K562 (cell line): ENCODE measurements at regions not wholly inside any gene's neighbourhood (a gene's known extent, or its start where the extent isn't known, plus 50 kb on each side); places are given as distances from the start of the nearest gene placed in this dataset.

Source experiments
- CBFA2T3 ChIP-seq: fragments of 450-650 bp; IDR thresholded peaks from 2 replicates; pipeline ENCODE4 v1.6.1; 2017
- CC2D1A ChIP-seq: fragments of 450-650 bp; IDR thresholded peaks from 2 replicates; pipeline ENCODE4 v1.6.1; 2017; ENCODE audit warnings: mild to moderate bottlenecking
- DPF2 ChIP-seq: fragments of 450-650 bp; IDR thresholded peaks from 2 replicates; pipeline ENCODE4 v1.6.1; 2016
- ELF2 ChIP-seq: fragments of 250-450 bp; sonication (Bioruptor Pico); IDR thresholded peaks from 2 replicates; pipeline ENCODE4 v1.5.0; 2021; ENCODE audit warnings: mild to moderate bottlenecking
- ESRRB ChIP-seq: fragments of 250-450 bp; sonication (Bioruptor Pico); IDR thresholded peaks from 2 replicates; pipeline ENCODE4 v1.5.0; 2020; ENCODE audit warnings: mild to moderate bottlenecking, moderate library complexity, borderline replicate concordance
- FOXJ3 ChIP-seq: sonication (generic); formaldehyde crosslinking; IDR thresholded peaks from 2 replicates; pipeline ENCODE4 v1.4.0; 2020; ENCODE audit warnings: mild to moderate bottlenecking, missing genetic modification reagents
- GATA2 ChIP-seq: sonication (generic); formaldehyde crosslinking; IDR thresholded peaks from 2 replicates; pipeline ENCODE4 v1.4.0; 2020; ENCODE audit warnings: mild to moderate bottlenecking, missing genetic modification reagents
- HNRNPLL ChIP-seq: fragments of 200-400 bp; formaldehyde crosslinking; IDR thresholded peaks from 2 replicates; pipeline ENCODE4 v1.6.1; 2017; ENCODE audit warnings: low read length, low read depth, mild to moderate bottlenecking; ENCODE audit not compliant: poor library complexity, severe bottlenecking
- HOMEZ ChIP-seq: fragments of 250-450 bp; sonication (Bioruptor Pico); IDR thresholded peaks from 2 replicates; pipeline ENCODE4 v1.4.0; 2020; ENCODE audit warnings: mild to moderate bottlenecking, moderate library complexity
- IFI16 ChIP-seq: fragments of 250-450 bp; sonication (Bioruptor Pico); IDR thresholded peaks from 2 replicates; pipeline ENCODE4 v2.1.2; 2022; ENCODE audit warnings: mild to moderate bottlenecking, inconsistent platforms
- L3MBTL2 ChIP-seq: fragments of 450-650 bp; IDR thresholded peaks from 2 replicates; pipeline ENCODE4 v1.6.1; 2016; ENCODE audit warnings: mild to moderate bottlenecking, moderate library complexity
- NR2F6 ChIP-seq: fragments of 450-650 bp; formaldehyde crosslinking; IDR thresholded peaks from 2 replicates; pipeline ENCODE4 v1.4.0; 2020; ENCODE audit warnings: mild to moderate bottlenecking
- RAD21 ChIP-seq, 2 experiments: fragments of 250-450 bp in 1 of 2; fragments of 450-650 bp in 1 of 2; sonication (Bioruptor Pico) in 1 of 2; formaldehyde crosslinking in 1 of 2; IDR thresholded peaks in 1 of 2; conservative IDR thresholded peaks in 1 of 2; 2 replicates each; pipeline versions ENCODE4 v1.4.0 to v1.8.0; 2020 to 2022; ENCODE audit warnings: mild to moderate bottlenecking in 2 of 2, moderate library complexity in 1 of 2
- SIN3A ChIP-seq, 2 experiments: fragments of 150-350 bp in 1 of 2; IDR thresholded peaks; 2 replicates each; pipeline ENCODE4 v1.6.1; 2011 to 2016; ENCODE audit warnings: borderline replicate concordance in 2 of 2, low read depth in 2 of 2, low read length in 2 of 2, mild to moderate bottlenecking in 2 of 2, moderate library complexity in 2 of 2; ENCODE audit not compliant: control insufficient read depth in 1 of 2
- SMAD2 ChIP-seq: fragments of 150-350 bp; IDR thresholded peaks from 2 replicates; pipeline ENCODE4 v1.6.1; 2014; ENCODE audit warnings: low read depth, mild to moderate bottlenecking, low read length
- SREBF2 ChIP-seq: sonication (generic); formaldehyde crosslinking; IDR thresholded peaks from 2 replicates; pipeline ENCODE4 v1.4.0; 2020; ENCODE audit warnings: mild to moderate bottlenecking, missing genetic modification reagents
- ZNF408 ChIP-seq: fragments of 250-450 bp; sonication (Bioruptor Pico); IDR thresholded peaks from 2 replicates; pipeline ENCODE4 v1.4.0; 2020; ENCODE audit warnings: low read depth, mild to moderate bottlenecking, moderate library complexity
- ZNF436 ChIP-seq: fragments of 250-450, 450-650 bp; sonication (Bioruptor Pico); formaldehyde crosslinking; IDR thresholded peaks from 2 replicates; pipeline ENCODE4 v1.7.0; 2020; ENCODE audit warnings: mild to moderate bottlenecking
- ZNF639 ChIP-seq, 2 experiments: fragments of 200-800 bp in 1 of 2; sonication (Bioruptor generic) in 1 of 2; sonication (generic) in 1 of 2; formaldehyde crosslinking in 1 of 2; IDR thresholded peaks in 1 of 2; conservative IDR thresholded peaks in 1 of 2; 2 replicates each; pipeline versions ENCODE4 v1.5.0 to v1.6.1; 2016 to 2020; ENCODE audit warnings: missing compliant biosample characterization in 1 of 2, missing genetic modification characterization in 1 of 2, missing genetic modification reagents in 1 of 2
- TF ChIP-seq, protein P1 (sequence below): fragments of 250-450 bp; sonication (Bioruptor Pico); IDR thresholded peaks from 2 replicates; pipeline ENCODE4 v1.4.0; 2020; ENCODE audit warnings: borderline replicate concordance
- TF ChIP-seq, protein P2 (sequence below): sonication (generic); formaldehyde crosslinking; IDR thresholded peaks from 2 replicates; pipeline ENCODE4 v1.9.0; 2022; ENCODE audit warnings: mild to moderate bottlenecking, missing genetic modification reagents
- TF ChIP-seq, protein P3 (sequence below), 2 experiments: IDR thresholded peaks; 2 replicates each; pipeline ENCODE4 v1.6.1; 2011; ENCODE audit warnings: borderline replicate concordance in 1 of 2, control low read depth in 1 of 2, low read depth in 1 of 2, low read length in 1 of 2, mild to moderate bottlenecking in 1 of 2, mixed read lengths in 1 of 2, moderate library complexity in 1 of 2; ENCODE audit not compliant: insufficient read depth in 1 of 2, insufficient read length in 1 of 2, poor library complexity in 1 of 2, severe bottlenecking in 1 of 2; ENCODE audit errors: extremely low read depth in 1 of 2

DNA sequence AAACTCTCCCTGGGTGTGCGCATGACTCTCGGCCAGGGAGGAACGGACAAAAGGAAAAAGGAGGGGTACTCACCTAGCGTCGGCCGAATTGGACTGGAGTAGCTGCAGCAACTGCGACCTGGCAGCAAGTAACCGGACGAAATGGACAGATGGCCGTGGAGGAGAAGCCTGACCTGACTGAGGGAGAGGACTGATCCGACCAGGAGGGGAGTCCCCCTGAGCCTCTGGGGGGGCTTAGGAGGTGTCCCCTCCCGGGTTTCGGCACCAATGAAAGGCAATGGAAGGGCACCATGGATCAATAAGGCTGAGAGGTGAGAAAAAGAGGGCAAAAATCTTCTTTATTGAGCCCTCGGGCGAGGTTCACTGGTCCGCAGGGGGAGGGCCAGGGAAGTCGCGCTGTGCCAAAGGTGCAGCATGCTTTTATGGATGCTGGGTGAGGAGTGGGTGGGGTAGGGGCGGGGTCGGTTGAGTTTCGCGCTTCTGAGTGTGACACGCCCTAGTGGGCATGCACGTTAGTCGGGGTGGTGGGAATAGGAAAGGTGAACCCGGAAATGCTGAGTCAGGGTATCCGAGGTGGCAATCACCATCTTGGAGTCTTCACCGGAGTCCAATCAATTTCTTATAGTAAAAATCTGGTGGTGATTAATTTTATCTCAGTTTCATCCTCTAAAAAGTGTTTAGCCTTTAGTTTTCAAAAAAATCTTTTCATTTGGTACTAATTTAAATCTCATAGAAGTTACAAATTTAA is 638.5 kb upstream of the DPP6 start (continued):
- TF ChIP-seq NR2F6 (CRISPR knock-in tag) (no peak), IFI16 (CRISPR knock-in tag) (no peak), ZNF639 (CRISPR knock-in tag; conservative IDR thresholded peaks at IDR 0.05 in 1 of 2, IDR thresholded peaks at IDR 0.05 in 1 of 2) (no peak), L3MBTL2 (peak; percentile 84), ESRRB (CRISPR knock-in tag) (no peak), ELF2 (peak; percentile 72; the same call in 1 of the 2 replicates), HOMEZ (CRISPR knock-in tag) (no peak), RAD21 (CRISPR knock-in tag; conservative IDR thresholded peaks at IDR 0.05 in 1 of 2, IDR thresholded peaks at IDR 0.05 in 1 of 2) (no peak), ZNF408 (CRISPR knock-in tag) (no peak), DPF2 (no peak), ZNF436 (no peak), FOXJ3 (no peak), CBFA2T3 (0 out of 2 replicates have a peak, but pooled peaks have one; percentile 8), SMAD2 (no peak), HNRNPLL (no peak), SREBF2 (no peak), CC2D1A (peak; percentile 74), GATA2 (CRISPR knock-in tag) (no peak), SIN3A (IDR thresholded peaks at IDR 0.05; ENCODE audit: borderline replicate concordance in 2 of 2, control insufficient read depth in 1 of 2, low read depth in 2 of 2, low read length in 2 of 2) (peak; percentile 44 to 59; a peak in 3 of 4 replicates)
- TF ChIP-seq, protein P1, sequence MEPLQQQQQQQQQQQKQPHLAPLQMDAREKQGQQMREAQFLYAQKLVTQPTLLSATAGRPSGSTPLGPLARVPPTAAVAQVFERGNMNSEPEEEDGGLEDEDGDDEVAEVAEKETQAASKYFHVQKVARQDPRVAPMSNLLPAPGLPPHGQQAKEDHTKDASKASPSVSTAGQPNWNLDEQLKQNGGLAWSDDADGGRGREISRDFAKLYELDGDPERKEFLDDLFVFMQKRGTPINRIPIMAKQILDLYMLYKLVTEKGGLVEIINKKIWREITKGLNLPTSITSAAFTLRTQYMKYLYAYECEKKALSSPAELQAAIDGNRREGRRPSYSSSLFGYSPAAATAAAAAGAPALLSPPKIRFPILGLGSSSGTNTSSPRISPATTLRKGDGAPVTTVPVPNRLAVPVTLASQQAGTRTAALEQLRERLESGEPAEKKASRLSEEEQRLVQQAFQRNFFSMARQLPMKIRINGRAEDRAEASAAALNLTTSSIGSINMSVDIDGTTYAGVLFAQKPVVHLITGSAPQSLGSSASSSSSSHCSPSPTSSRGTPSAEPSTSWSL (CRISPR knock-in tag), result no peak
- TF ChIP-seq, protein P2, sequence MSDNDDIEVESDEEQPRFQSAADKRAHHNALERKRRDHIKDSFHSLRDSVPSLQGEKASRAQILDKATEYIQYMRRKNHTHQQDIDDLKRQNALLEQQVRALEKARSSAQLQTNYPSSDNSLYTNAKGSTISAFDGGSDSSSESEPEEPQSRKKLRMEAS (CRISPR knock-in tag), result peak; percentile 11; the same call in 1 of the 2 replicates
- TF ChIP-seq, protein P3, sequence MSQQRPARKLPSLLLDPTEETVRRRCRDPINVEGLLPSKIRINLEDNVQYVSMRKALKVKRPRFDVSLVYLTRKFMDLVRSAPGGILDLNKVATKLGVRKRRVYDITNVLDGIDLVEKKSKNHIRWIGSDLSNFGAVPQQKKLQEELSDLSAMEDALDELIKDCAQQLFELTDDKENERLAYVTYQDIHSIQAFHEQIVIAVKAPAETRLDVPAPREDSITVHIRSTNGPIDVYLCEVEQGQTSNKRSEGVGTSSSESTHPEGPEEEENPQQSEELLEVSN (IDR thresholded peaks at IDR 0.05; ENCODE audit: borderline replicate concordance in 1 of 2, extremely low read depth in 1 of 2, insufficient read depth in 1 of 2, insufficient read length in 1 of 2, low read depth in 1 of 2, low read length in 1 of 2, poor library complexity in 1 of 2, severe bottlenecking in 1 of 2), result peak; percentile 56 to 92
